GM23338 (cell line): ENCODE measurements at regions not wholly inside any gene's neighbourhood (a gene's known extent, or its start where the extent isn't known, plus 50 kb on each side); places are given as distances from the start of the nearest gene placed in this dataset.

Experiments
- ATAC-seq: fragments of 200-7000 bp; cut with Tn5 transposase; 3 replicates; pipeline ENCODE4 v1.9.1; 2020
- DNase-seq: peaks from one replicate; pipeline ENCODE4 v3.0.0-alpha.2; 2015; ENCODE audit warnings: low spot score
- H2AFZ ChIP-seq: fragments of 200-600 bp; sonication (generic); 2 replicates; pipeline ENCODE4 v1.8.0; 2016; ENCODE audit warnings: antibody characterized with exemption, mild to moderate bottlenecking, moderate library complexity
- H3F3A ChIP-seq: fragments of 200-600 bp; sonication (generic); replicated peaks from 2 replicates; pipeline ENCODE4 v1.8.0; 2017; ENCODE audit warnings: antibody characterized with exemption, mixed run types, low read depth
- H3K27ac ChIP-seq: fragments of 200-600 bp; sonication (generic); 2 replicates; pipeline ENCODE4 v1.6.1; 2016; ENCODE audit warnings: low read depth
- H3K27me3 ChIP-seq: fragments of 200-600 bp; sonication (generic); 2 replicates; pipeline ENCODE4 v1.8.0; 2016; ENCODE audit warnings: mild to moderate bottlenecking, mixed run types, moderate library complexity; ENCODE audit not compliant: insufficient read depth
- H3K36me3 ChIP-seq: fragments of 200-600 bp; sonication (generic); 2 replicates; pipeline ENCODE4 v1.8.0; 2016; ENCODE audit warnings: mild to moderate bottlenecking; ENCODE audit not compliant: insufficient read depth
- H3K4me1 ChIP-seq: fragments of 200-600 bp; sonication (generic); 2 replicates; pipeline ENCODE4 v1.8.0; 2016; ENCODE audit warnings: mild to moderate bottlenecking, moderate library complexity; ENCODE audit not compliant: insufficient read depth
- H3K4me2 ChIP-seq: fragments of 200-600 bp; sonication (generic); 2 replicates; pipeline ENCODE4 v1.7.1; 2017; ENCODE audit warnings: mixed run types
- H3K4me3 ChIP-seq: fragments of 200-600 bp; sonication (generic); 2 replicates; pipeline ENCODE4 v1.6.1; 2016; ENCODE audit warnings: mixed run types
- H3K79me2 ChIP-seq: fragments of 200-600 bp; sonication (generic); replicated peaks from 2 replicates; pipeline ENCODE4 v1.8.0; 2017; ENCODE audit warnings: mild to moderate bottlenecking; ENCODE audit not compliant: insufficient read depth
- H3K9me2 ChIP-seq: fragments of 200-600 bp; sonication (generic); 2 replicates; pipeline ENCODE4 v1.8.0; 2017; ENCODE audit not compliant: insufficient read depth
- H4K20me1 ChIP-seq: fragments of 200-600 bp; sonication (generic); replicated peaks from 2 replicates; pipeline ENCODE4 v1.8.0; 2017; ENCODE audit warnings: mild to moderate bottlenecking; ENCODE audit not compliant: insufficient read depth
- H3K27ac Mint-ChIP-seq: 2 replicates; pipeline ENCODE4 v1.8.0; 2020; ENCODE audit warnings: inconsistent platforms, mild to moderate bottlenecking, moderate library complexity, mixed read lengths
- H3K27me3 Mint-ChIP-seq: 3 replicates; pipeline ENCODE4 v1.8.0; 2022; ENCODE audit warnings: low read depth, mild to moderate bottlenecking, moderate library complexity, mixed read lengths, inconsistent platforms; ENCODE audit not compliant: insufficient read depth, poor library complexity
- H3K36me3 Mint-ChIP-seq: 3 replicates; pipeline ENCODE4 v1.8.0; 2021; ENCODE audit warnings: low read depth, mild to moderate bottlenecking, inconsistent platforms, moderate library complexity, mixed read lengths
- H3K4me1 Mint-ChIP-seq: 3 replicates; pipeline ENCODE4 v1.8.0; 2020; ENCODE audit warnings: mild to moderate bottlenecking, inconsistent platforms, mixed read lengths
- H3K4me3 Mint-ChIP-seq: 3 replicates; pipeline ENCODE4 v1.8.0; 2021; ENCODE audit warnings: moderate library complexity, mild to moderate bottlenecking, inconsistent platforms, mixed read lengths
- H3K9me3 Mint-ChIP-seq: 3 replicates; pipeline ENCODE4 v1.8.0; 2020; ENCODE audit warnings: moderate library complexity, mild to moderate bottlenecking, inconsistent platforms, mixed read lengths
- CREB1 ChIP-seq: fragments of 250-450 bp; sonication (Bioruptor Pico); IDR thresholded peaks from 2 replicates; pipeline ENCODE4 v1.5.0; 2020; ENCODE audit warnings: low read depth, mild to moderate bottlenecking, moderate library complexity
- EZH2 ChIP-seq: fragments of 200-600 bp; sonication (generic); IDR thresholded peaks from one replicate; pipeline ENCODE4 v1.8.0; 2017; ENCODE audit warnings: antibody characterized with exemption, mild to moderate bottlenecking, low read depth; ENCODE audit not compliant: unreplicated experiment
- EZH2phosphoT487 ChIP-seq: fragments of 200-600 bp; sonication (generic); IDR thresholded peaks from one replicate; pipeline ENCODE4 v1.8.1; 2018; ENCODE audit warnings: antibody characterized with exemption; ENCODE audit not compliant: unreplicated experiment
- JUNB ChIP-seq: IDR thresholded peaks from one replicate; pipeline ENCODE4 v1.6.1; 2016; ENCODE audit warnings: antibody characterized with exemption; ENCODE audit not compliant: unreplicated experiment
- NANOG ChIP-seq: IDR thresholded peaks from 2 replicates; pipeline ENCODE4 v1.6.1; 2016; ENCODE audit warnings: antibody characterized with exemption, borderline replicate concordance
- POLR2AphosphoS5 ChIP-seq: IDR thresholded peaks from 2 replicates; pipeline ENCODE4 v1.6.1; 2016; ENCODE audit warnings: antibody characterized with exemption, low read depth
- ZNF331 ChIP-seq: fragments of 250-450 bp; sonication (Bioruptor Pico); IDR thresholded peaks from 2 replicates; pipeline ENCODE4 v1.5.0; 2020; ENCODE audit warnings: low read depth, mild to moderate bottlenecking, moderate library complexity
- TF ChIP-seq, protein P1 (sequence below), 2 experiments: fragments of 200-600 bp in 1 of 2; sonication (generic) in 1 of 2; conservative IDR thresholded peaks; 2 replicates each; pipeline versions ENCODE4 v1.5.1 to v1.6.1; 2016 to 2017; ENCODE audit warnings: antibody characterized with exemption in 2 of 2, low read depth in 2 of 2, mild to moderate bottlenecking in 2 of 2, moderate library complexity in 1 of 2
- TF ChIP-seq, protein P2 (sequence below): IDR thresholded peaks from one replicate; pipeline ENCODE4 v1.6.1; 2018; ENCODE audit warnings: antibody characterized with exemption; ENCODE audit not compliant: unreplicated experiment
- TF ChIP-seq, protein P3 (sequence below): IDR thresholded peaks from 2 replicates; pipeline ENCODE4 v1.6.1; 2016; ENCODE audit warnings: antibody characterized with exemption

DNA sequence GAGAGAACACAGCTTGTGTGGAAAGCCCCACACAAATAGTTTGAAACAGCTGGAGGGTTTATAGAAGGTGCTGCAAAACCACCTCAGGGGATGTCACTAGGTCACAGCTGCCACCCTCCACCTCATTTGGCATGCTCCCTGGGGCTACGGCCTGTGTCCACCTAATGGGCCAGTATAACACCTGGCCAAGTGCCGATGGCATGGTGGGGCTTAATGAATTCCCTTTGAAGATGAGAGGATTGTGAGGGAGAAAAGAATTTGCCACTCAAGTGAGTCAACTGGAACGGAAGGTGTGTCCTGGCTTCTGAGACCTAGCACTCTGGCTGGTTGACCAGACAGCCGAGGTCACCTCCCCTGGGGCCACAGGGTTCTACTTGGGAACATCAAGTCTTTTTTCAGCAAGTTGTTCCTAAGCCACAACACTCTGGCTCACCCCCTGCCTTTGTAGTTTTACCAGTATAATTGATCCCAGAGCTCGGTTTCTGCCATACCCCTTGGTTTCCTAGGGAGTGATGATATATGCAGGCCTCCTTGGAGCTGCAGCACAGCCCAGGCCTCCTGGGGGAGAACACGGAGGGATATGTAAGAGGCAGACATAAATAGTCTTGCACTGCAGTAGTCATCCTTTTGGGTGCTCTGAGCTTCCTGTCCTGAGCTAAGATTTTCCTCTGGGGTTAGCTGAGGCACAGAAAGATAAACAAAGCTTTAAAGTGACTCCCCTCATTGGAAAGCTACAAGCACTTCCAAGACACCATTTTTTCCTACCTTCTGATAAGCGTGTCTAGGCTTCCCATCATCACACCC, 178.2 kb upstream of the LPP start (continued):
- TF ChIP-seq, protein P1, sequence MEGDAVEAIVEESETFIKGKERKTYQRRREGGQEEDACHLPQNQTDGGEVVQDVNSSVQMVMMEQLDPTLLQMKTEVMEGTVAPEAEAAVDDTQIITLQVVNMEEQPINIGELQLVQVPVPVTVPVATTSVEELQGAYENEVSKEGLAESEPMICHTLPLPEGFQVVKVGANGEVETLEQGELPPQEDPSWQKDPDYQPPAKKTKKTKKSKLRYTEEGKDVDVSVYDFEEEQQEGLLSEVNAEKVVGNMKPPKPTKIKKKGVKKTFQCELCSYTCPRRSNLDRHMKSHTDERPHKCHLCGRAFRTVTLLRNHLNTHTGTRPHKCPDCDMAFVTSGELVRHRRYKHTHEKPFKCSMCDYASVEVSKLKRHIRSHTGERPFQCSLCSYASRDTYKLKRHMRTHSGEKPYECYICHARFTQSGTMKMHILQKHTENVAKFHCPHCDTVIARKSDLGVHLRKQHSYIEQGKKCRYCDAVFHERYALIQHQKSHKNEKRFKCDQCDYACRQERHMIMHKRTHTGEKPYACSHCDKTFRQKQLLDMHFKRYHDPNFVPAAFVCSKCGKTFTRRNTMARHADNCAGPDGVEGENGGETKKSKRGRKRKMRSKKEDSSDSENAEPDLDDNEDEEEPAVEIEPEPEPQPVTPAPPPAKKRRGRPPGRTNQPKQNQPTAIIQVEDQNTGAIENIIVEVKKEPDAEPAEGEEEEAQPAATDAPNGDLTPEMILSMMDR (conservative IDR thresholded peaks at IDR 0.05; ENCODE audit: low read depth in 2 of 2), result no peak

DNA sequence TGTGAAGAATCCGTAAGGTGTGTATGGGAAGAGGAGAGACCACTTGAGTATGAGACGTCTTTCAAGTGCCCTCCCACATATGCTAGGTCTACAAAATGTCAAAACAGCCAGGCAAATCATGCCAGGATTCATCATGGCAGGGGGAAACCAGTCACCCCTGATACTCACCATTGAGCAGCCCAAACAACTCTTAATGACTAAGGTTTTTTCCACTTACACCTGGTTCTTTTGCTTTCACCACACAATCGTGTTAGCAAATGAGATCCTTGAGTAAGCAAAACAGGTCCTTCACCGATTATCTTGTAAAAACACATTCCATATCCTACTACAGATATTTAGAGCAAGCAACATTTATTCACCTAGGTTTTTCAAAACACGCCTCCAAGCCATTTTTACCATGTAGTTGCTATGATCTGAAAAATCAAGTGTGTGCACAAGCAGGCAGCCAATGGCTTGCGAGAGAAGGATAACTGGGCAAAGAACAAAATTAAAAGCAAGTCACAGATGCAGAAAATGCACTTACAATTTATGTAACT, 177.5 kb upstream of the LPP start:
- no peaks in the 10 kb centered on the region for H3K9me2 ChIP-seq
- ATAC-seq (no peak), DNase-seq (no peak)
- 0 out of 3 replicates have a peak, but pooled peaks cover 3% of the 10 kb centered on the region for H3K36me3 Mint-ChIP-seq
- no peak overlapping the region for H3K4me3 Mint-ChIP-seq
- H3K4me1 Mint-ChIP-seq, result peaks cover 4% of the 10 kb centered on the region; the same call in 2 of the 3 replicates
- no peaks in the 10 kb centered on the region for H3K36me3 ChIP-seq
- H3F3A ChIP-seq, result no peaks in the 10 kb centered on the region
- H2AFZ ChIP-seq, result peak overlapping the region; percentile 1; the same call in 1 of the 2 replicates
- H3K27ac Mint-ChIP-seq, result no peak overlapping the region
- H4K20me1 ChIP-seq, result no peaks in the 10 kb centered on the region
- peaks cover 4% of the 10 kb centered on the region for H3K27me3 Mint-ChIP-seq
- no peak overlapping the region for H3K4me3 ChIP-seq
- no peak overlapping the region for H3K4me2 ChIP-seq
- TF ChIP-seq CREB1 (CRISPR knock-in tag) (no peak), JUNB (no peak), ZNF331 (CRISPR knock-in tag) (no peak), EZH2 (no peak), EZH2phosphoT487 (no peak), NANOG (no peak), POLR2AphosphoS5 (no peak)
- TF ChIP-seq, protein P2, sequence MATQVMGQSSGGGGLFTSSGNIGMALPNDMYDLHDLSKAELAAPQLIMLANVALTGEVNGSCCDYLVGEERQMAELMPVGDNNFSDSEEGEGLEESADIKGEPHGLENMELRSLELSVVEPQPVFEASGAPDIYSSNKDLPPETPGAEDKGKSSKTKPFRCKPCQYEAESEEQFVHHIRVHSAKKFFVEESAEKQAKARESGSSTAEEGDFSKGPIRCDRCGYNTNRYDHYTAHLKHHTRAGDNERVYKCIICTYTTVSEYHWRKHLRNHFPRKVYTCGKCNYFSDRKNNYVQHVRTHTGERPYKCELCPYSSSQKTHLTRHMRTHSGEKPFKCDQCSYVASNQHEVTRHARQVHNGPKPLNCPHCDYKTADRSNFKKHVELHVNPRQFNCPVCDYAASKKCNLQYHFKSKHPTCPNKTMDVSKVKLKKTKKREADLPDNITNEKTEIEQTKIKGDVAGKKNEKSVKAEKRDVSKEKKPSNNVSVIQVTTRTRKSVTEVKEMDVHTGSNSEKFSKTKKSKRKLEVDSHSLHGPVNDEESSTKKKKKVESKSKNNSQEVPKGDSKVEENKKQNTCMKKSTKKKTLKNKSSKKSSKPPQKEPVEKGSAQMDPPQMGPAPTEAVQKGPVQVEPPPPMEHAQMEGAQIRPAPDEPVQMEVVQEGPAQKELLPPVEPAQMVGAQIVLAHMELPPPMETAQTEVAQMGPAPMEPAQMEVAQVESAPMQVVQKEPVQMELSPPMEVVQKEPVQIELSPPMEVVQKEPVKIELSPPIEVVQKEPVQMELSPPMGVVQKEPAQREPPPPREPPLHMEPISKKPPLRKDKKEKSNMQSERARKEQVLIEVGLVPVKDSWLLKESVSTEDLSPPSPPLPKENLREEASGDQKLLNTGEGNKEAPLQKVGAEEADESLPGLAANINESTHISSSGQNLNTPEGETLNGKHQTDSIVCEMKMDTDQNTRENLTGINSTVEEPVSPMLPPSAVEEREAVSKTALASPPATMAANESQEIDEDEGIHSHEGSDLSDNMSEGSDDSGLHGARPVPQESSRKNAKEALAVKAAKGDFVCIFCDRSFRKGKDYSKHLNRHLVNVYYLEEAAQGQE, result no peak
- TF ChIP-seq, protein P3, sequence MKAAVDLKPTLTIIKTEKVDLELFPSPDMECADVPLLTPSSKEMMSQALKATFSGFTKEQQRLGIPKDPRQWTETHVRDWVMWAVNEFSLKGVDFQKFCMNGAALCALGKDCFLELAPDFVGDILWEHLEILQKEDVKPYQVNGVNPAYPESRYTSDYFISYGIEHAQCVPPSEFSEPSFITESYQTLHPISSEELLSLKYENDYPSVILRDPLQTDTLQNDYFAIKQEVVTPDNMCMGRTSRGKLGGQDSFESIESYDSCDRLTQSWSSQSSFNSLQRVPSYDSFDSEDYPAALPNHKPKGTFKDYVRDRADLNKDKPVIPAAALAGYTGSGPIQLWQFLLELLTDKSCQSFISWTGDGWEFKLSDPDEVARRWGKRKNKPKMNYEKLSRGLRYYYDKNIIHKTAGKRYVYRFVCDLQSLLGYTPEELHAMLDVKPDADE, result no peak
- no peak overlapping the region for H3K27ac ChIP-seq
- H3K27me3 ChIP-seq, result no peaks in the 10 kb centered on the region
- H3K4me1 ChIP-seq, result no peaks in the 10 kb centered on the region
- peaks cover 5% of the 10 kb centered on the region; the same call in 2 of the 3 replicates for H3K9me3 Mint-ChIP-seq
- H3K79me2 ChIP-seq, result no peaks in the 10 kb centered on the region
